HEK293 (cell line): ENCODE measurements at regions not wholly inside any gene's neighbourhood (a gene's known extent, or its start where the extent isn't known, plus 50 kb on each side); places are given as distances from the start of the nearest gene placed in this dataset.

Experiments
- CTCF ChIA-PET: fragments of 350-600 bp; formaldehyde crosslinking; extraction: SDS; loops from one replicate; lab custom pipeline; 2021; ENCODE audit warnings: antibody characterized with exemption; lab: Yijun Ruan, JAX
- POLR2A ChIA-PET: fragments of 300-600 bp; formaldehyde crosslinking; extraction: SDS; loops from one replicate; lab custom pipeline; 2020; ENCODE audit warnings: antibody characterized with exemption, inconsistent platforms; lab: Yijun Ruan, JAX
- H3K27ac ChIP-seq: fragments of 200-500 bp; sonication (Bioruptor generic); 2 replicates; pipeline ENCODE4 v1.5.1; 2014; ENCODE audit warnings: low read depth, low read length, control low read depth, inconsistent platforms; ENCODE audit errors: extremely low read depth
- H3K36me3 ChIP-seq, 2 experiments: fragments of 200-500 bp in 1 of 2; sonication (Bioruptor generic) in 1 of 2; 1 replicate in 1 of 2; 2 replicates in 1 of 2; pipeline ENCODE4 v1.5.1; 2014 to 2017; ENCODE audit warnings: inconsistent platforms in 2 of 2, low read length in 2 of 2; ENCODE audit not compliant: control insufficient read depth in 2 of 2, insufficient read depth in 1 of 2
- H3K4me1 ChIP-seq: fragments of 200-500 bp; sonication (Bioruptor generic); 2 replicates; pipeline ENCODE4 v1.5.1; 2014; ENCODE audit warnings: mild to moderate bottlenecking, low read length, inconsistent platforms; ENCODE audit not compliant: control insufficient read depth, insufficient read depth
- H3K4me3 ChIP-seq: 2 replicates; pipeline ENCODE4 v1.5.1; 2011; ENCODE audit warnings: low read depth, mild to moderate bottlenecking, control low read depth, low read length, moderate library complexity
- H3K9me3 ChIP-seq: fragments of 200-500 bp; sonication (Bioruptor generic); 2 replicates; pipeline ENCODE4 v1.5.1; 2014; ENCODE audit warnings: low read depth, low read length, inconsistent platforms; ENCODE audit not compliant: control insufficient read depth, insufficient read depth
- FEZF1 ChIP-seq: fragments of 450-650 bp; formaldehyde crosslinking; IDR thresholded peaks from 2 replicates; pipeline ENCODE4 v1.5.1; 2016; ENCODE audit warnings: missing biosample characterization, missing genetic modification characterization
- HOXC10 ChIP-seq: sonication (generic); formaldehyde crosslinking; IDR thresholded peaks from 2 replicates; pipeline ENCODE4 v1.8.1; 2023; ENCODE audit warnings: mild to moderate bottlenecking, missing genetic modification reagents
- OVOL3 ChIP-seq: fragments of 450-650 bp; formaldehyde crosslinking; IDR thresholded peaks from 2 replicates; pipeline ENCODE4 v1.5.1; 2016; ENCODE audit warnings: missing biosample characterization, missing genetic modification characterization
- REPIN1 ChIP-seq: fragments of 450-650 bp; formaldehyde crosslinking; IDR thresholded peaks from 2 replicates; pipeline ENCODE4 v1.5.1; 2017; ENCODE audit warnings: missing biosample characterization, missing genetic modification characterization, low read depth
- SALL2 ChIP-seq: fragments of 450-650 bp; formaldehyde crosslinking; IDR thresholded peaks from 2 replicates; pipeline ENCODE4 v1.5.0; 2017; ENCODE audit warnings: missing biosample characterization, mild to moderate bottlenecking, missing genetic modification characterization, borderline replicate concordance
- SP2 ChIP-seq: fragments of 450-650 bp; formaldehyde crosslinking; IDR thresholded peaks from 2 replicates; pipeline ENCODE4 v1.5.1; 2016; ENCODE audit warnings: missing biosample characterization, missing genetic modification characterization
- YY2 ChIP-seq: fragments of 450-650 bp; formaldehyde crosslinking; IDR thresholded peaks from 2 replicates; pipeline ENCODE4 v1.5.1; 2016; ENCODE audit warnings: missing biosample characterization, missing genetic modification characterization
- ZBTB8A ChIP-seq: fragments of 450-650 bp; formaldehyde crosslinking; IDR thresholded peaks from 2 replicates; pipeline ENCODE4 v1.5.1; 2016; ENCODE audit warnings: missing biosample characterization, missing genetic modification characterization
- ZNF423 ChIP-seq: fragments of 450-650 bp; formaldehyde crosslinking; IDR thresholded peaks from 2 replicates; pipeline ENCODE4 v1.5.1; 2016; ENCODE audit warnings: missing biosample characterization, missing genetic modification characterization
- ZNF544 ChIP-seq: fragments of 450-650 bp; formaldehyde crosslinking; IDR thresholded peaks from 2 replicates; pipeline ENCODE4 v1.5.0; 2017; ENCODE audit warnings: missing biosample characterization, missing genetic modification characterization
- ZNF571 ChIP-seq: fragments of 450-650 bp; formaldehyde crosslinking; IDR thresholded peaks from 2 replicates; pipeline ENCODE4 v1.5.0; 2017; ENCODE audit warnings: missing biosample characterization, missing genetic modification characterization
- ZNF596 ChIP-seq: fragments of 450-650 bp; IDR thresholded peaks from 2 replicates; pipeline ENCODE4 v1.5.0; 2018; ENCODE audit warnings: missing biosample characterization, mild to moderate bottlenecking, missing genetic modification characterization, moderate library complexity
- ZNF654 ChIP-seq: fragments of 450-650 bp; formaldehyde crosslinking; IDR thresholded peaks from 2 replicates; pipeline ENCODE4 v1.5.1; 2016; ENCODE audit warnings: low read depth, missing biosample characterization, missing genetic modification characterization
- ZSCAN30 ChIP-seq: fragments of 450-650 bp; IDR thresholded peaks from 2 replicates; pipeline ENCODE4 v1.5.1; 2018; ENCODE audit warnings: missing biosample characterization, mild to moderate bottlenecking, missing genetic modification characterization, moderate library complexity
- TF ChIP-seq, protein P1 (sequence below): fragments of 450-650 bp; formaldehyde crosslinking; IDR thresholded peaks from 2 replicates; pipeline ENCODE4 v1.5.1; 2016; ENCODE audit warnings: missing biosample characterization, missing genetic modification characterization, borderline replicate concordance
- TF ChIP-seq, protein P2 (sequence below): fragments of 450-650 bp; formaldehyde crosslinking; IDR thresholded peaks from 2 replicates; pipeline ENCODE4 v1.5.1; 2016; ENCODE audit warnings: missing biosample characterization, missing genetic modification characterization, low read depth
- TF ChIP-seq, protein P3 (sequence below): fragments of 450-650 bp; formaldehyde crosslinking; IDR thresholded peaks from 2 replicates; pipeline ENCODE4 v1.5.1; 2016; ENCODE audit warnings: missing biosample characterization, missing genetic modification characterization
- TF ChIP-seq, protein P4 (sequence below): fragments of 450-650 bp; formaldehyde crosslinking; IDR thresholded peaks from 2 replicates; pipeline ENCODE4 v1.5.1; 2016; ENCODE audit warnings: missing biosample characterization, missing genetic modification characterization
- TF ChIP-seq, protein P5 (sequence below): fragments of 450-650 bp; formaldehyde crosslinking; IDR thresholded peaks from 2 replicates; pipeline ENCODE4 v1.5.1; 2016; ENCODE audit warnings: missing biosample characterization, missing genetic modification characterization

DNA sequence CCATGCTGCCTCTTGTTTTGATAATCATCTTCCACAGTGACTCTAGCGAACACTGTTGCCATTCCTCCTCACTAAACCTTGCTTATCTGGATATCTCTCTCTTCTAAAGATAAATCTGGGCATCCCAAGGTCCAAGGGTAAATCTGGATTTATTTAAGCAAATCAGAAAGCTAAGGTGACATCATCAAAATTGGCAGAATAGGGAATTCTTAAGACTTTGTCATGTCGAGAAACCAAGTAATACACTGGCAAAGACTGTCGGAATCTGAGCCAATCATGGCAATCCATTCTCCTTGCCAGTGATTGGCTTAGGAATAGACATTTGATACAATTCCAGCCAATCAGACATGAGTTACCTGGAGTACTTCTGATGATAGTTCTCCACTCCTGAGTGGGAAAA lies 362.7 kb upstream of the PTGER4 start:
- no peak overlapping the region for H3K27ac ChIP-seq
- no peaks in the 10 kb centered on the region for H3K9me3 ChIP-seq
- H3K4me1 ChIP-seq = no peaks in the 10 kb centered on the region
- H3K36me3 ChIP-seq = no peaks in the 10 kb centered on the region
- H3K4me3 ChIP-seq = no peak overlapping the region
- TF ChIP-seq ZNF596 (tag by site-specific recombination) (no peak), ZSCAN30 (tag by site-specific recombination) (no peak), ZBTB8A (tag by site-specific recombination) (no peak), ZNF423 (tag by site-specific recombination) (no peak), ZNF654 (tag by site-specific recombination) (no peak), SP2 (tag by site-specific recombination) (no peak), ZNF571 (tag by site-specific recombination) (no peak), FEZF1 (tag by site-specific recombination) (no peak), YY2 (tag by site-specific recombination) (no peak), HOXC10 (no peak), ZNF544 (no peak), REPIN1 (tag by site-specific recombination) (no peak), OVOL3 (tag by site-specific recombination) (no peak)
- TF ChIP-seq, protein P1, sequence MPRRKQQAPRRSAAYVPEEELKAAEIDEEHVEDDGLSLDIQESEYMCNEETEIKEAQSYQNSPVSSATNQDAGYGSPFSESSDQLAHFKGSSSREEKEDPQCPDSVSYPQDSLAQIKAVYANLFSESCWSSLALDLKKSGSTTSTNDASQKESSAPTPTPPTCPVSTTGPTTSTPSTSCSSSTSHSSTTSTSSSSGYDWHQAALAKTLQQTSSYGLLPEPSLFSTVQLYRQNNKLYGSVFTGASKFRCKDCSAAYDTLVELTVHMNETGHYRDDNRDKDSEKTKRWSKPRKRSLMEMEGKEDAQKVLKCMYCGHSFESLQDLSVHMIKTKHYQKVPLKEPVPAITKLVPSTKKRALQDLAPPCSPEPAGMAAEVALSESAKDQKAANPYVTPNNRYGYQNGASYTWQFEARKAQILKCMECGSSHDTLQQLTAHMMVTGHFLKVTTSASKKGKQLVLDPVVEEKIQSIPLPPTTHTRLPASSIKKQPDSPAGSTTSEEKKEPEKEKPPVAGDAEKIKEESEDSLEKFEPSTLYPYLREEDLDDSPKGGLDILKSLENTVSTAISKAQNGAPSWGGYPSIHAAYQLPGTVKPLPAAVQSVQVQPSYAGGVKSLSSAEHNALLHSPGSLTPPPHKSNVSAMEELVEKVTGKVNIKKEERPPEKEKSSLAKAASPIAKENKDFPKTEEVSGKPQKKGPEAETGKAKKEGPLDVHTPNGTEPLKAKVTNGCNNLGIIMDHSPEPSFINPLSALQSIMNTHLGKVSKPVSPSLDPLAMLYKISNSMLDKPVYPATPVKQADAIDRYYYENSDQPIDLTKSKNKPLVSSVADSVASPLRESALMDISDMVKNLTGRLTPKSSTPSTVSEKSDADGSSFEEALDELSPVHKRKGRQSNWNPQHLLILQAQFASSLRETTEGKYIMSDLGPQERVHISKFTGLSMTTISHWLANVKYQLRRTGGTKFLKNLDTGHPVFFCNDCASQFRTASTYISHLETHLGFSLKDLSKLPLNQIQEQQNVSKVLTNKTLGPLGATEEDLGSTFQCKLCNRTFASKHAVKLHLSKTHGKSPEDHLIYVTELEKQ = no peak
- TF ChIP-seq, protein P2, sequence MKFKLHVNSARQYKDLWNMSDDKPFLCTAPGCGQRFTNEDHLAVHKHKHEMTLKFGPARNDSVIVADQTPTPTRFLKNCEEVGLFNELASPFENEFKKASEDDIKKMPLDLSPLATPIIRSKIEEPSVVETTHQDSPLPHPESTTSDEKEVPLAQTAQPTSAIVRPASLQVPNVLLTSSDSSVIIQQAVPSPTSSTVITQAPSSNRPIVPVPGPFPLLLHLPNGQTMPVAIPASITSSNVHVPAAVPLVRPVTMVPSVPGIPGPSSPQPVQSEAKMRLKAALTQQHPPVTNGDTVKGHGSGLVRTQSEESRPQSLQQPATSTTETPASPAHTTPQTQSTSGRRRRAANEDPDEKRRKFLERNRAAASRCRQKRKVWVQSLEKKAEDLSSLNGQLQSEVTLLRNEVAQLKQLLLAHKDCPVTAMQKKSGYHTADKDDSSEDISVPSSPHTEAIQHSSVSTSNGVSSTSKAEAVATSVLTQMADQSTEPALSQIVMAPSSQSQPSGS (tag by site-specific recombination) = no peak
- TF ChIP-seq, protein P3, sequence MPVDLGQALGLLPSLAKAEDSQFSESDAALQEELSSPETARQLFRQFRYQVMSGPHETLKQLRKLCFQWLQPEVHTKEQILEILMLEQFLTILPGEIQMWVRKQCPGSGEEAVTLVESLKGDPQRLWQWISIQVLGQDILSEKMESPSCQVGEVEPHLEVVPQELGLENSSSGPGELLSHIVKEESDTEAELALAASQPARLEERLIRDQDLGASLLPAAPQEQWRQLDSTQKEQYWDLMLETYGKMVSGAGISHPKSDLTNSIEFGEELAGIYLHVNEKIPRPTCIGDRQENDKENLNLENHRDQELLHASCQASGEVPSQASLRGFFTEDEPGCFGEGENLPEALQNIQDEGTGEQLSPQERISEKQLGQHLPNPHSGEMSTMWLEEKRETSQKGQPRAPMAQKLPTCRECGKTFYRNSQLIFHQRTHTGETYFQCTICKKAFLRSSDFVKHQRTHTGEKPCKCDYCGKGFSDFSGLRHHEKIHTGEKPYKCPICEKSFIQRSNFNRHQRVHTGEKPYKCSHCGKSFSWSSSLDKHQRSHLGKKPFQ (tag by site-specific recombination) = no peak
- TF ChIP-seq, protein P4, sequence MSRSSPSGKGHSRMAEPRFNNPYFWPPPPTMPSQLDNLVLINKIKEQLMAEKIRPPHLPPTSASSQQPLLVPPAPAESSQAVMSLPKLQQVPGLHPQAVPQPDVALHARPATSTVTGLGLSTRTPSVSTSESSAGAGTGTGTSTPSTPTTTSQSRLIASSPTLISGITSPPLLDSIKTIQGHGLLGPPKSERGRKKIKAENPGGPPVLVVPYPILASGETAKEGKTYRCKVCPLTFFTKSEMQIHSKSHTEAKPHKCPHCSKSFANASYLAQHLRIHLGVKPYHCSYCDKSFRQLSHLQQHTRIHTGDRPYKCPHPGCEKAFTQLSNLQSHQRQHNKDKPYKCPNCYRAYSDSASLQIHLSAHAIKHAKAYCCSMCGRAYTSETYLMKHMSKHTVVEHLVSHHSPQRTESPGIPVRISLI = no peak
- CTCF ChIA-PET = no interaction called here
- POLR2A ChIA-PET = no interaction called here

DNA sequence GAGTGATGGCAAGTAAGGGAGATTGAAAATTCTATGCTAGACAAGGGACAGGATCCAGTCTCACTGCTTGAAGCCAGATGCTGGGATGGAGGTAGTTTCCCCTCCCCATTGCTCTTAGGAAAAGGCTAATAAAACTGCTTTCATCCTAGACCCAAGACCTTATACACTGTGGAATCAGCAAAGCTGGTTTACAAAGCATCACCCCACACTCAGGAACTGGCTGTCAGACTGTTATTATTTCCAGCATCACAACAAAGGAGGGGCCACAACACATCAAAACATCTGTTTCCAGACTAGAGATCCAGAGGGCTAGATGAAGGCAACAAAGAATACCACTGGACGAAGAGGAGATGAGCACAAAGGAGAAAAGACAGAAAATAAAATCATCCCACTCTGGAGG lies 364.6 kb upstream of the PTGER4 start:
- Histone ChIP-seq H3K4me3 (no peak overlapping the region), H3K9me3 (no peaks in the 10 kb centered on the region), H3K27ac (no peak overlapping the region), H3K4me1 (no peaks in the 10 kb centered on the region), H3K36me3 (no peaks in the 10 kb centered on the region)
- CTCF ChIA-PET = no interaction called here
- no peak for TF ChIP-seq SALL2
- TF ChIP-seq, protein P5, sequence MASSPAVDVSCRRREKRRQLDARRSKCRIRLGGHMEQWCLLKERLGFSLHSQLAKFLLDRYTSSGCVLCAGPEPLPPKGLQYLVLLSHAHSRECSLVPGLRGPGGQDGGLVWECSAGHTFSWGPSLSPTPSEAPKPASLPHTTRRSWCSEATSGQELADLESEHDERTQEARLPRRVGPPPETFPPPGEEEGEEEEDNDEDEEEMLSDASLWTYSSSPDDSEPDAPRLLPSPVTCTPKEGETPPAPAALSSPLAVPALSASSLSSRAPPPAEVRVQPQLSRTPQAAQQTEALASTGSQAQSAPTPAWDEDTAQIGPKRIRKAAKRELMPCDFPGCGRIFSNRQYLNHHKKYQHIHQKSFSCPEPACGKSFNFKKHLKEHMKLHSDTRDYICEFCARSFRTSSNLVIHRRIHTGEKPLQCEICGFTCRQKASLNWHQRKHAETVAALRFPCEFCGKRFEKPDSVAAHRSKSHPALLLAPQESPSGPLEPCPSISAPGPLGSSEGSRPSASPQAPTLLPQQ = no peak
- TF ChIP-seq, all 188 proteins: peak for 0
- POLR2A ChIA-PET = no interaction called here
